ENCODE measurements at regions not wholly inside any gene's neighbourhood (a gene's known extent, or its start where the extent isn't known, plus 50 kb on each side); places are given as distances from the start of the nearest gene placed in this dataset.

GRCh38 chr2:17188721-17189120 is 329.5 kb downstream of the RAD51AP2 start:
- no peak for TF ChIP-seq POLR2A (IDR thresholded peaks at IDR 0.05)
- TF ChIP-seq, protein P1, sequence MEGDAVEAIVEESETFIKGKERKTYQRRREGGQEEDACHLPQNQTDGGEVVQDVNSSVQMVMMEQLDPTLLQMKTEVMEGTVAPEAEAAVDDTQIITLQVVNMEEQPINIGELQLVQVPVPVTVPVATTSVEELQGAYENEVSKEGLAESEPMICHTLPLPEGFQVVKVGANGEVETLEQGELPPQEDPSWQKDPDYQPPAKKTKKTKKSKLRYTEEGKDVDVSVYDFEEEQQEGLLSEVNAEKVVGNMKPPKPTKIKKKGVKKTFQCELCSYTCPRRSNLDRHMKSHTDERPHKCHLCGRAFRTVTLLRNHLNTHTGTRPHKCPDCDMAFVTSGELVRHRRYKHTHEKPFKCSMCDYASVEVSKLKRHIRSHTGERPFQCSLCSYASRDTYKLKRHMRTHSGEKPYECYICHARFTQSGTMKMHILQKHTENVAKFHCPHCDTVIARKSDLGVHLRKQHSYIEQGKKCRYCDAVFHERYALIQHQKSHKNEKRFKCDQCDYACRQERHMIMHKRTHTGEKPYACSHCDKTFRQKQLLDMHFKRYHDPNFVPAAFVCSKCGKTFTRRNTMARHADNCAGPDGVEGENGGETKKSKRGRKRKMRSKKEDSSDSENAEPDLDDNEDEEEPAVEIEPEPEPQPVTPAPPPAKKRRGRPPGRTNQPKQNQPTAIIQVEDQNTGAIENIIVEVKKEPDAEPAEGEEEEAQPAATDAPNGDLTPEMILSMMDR (IDR thresholded peaks at IDR 0.05): no peak
